ENCODE measurements at regions not wholly inside any gene's neighbourhood (a gene's known extent, or its start where the extent isn't known, plus 50 kb on each side); places are given as distances from the start of the nearest gene placed in this dataset.

DNA sequence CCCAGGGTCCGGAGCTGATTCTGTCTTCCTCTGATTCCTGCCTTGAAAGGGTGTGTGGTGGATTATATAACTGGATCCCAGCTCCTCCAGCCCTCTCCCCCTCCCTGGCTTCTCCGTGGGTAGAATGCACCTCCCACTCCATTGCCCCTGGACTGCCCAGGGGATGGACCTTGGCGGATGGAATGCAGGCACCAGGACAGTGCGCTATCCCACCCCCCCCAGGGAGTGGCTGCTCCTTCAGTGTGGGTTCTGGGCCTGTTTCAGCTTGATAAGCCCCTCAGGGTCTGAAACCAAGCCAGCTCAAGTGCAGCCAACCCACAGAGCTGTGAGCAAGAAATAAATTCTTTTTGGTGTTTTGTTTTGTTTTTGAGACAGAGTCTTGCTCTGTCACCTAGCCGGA, 112.4 kb upstream of the TMEM132D start:
- no peak for DNase-seq (ENCODE audit: low spot score)
- Histone ChIP-seq H3K4me3 (ENCODE audit: low read depth, low read length, poor library complexity, severe bottlenecking) (no peak overlapping the region), H3K36me3 (ENCODE audit: insufficient read depth, low read length, poor library complexity, severe bottlenecking) (no peaks in the 10 kb centered on the region), H3K27me3 (replicated peaks; ENCODE audit: insufficient read depth, low read depth, low read length, poor library complexity) (peaks cover 58% of the 10 kb centered on the region), H3K27ac (ENCODE audit: low read depth, low read length, poor library complexity, severe bottlenecking) (no peak overlapping the region), H3K9me3 (ENCODE audit: low read depth, low read length, poor library complexity, severe bottlenecking) (no peaks in the 10 kb centered on the region), H3K4me1 (ENCODE audit: insufficient read depth, low read length, poor library complexity, severe bottlenecking) (no peaks in the 10 kb centered on the region)
- TF ChIP-seq, protein P1, sequence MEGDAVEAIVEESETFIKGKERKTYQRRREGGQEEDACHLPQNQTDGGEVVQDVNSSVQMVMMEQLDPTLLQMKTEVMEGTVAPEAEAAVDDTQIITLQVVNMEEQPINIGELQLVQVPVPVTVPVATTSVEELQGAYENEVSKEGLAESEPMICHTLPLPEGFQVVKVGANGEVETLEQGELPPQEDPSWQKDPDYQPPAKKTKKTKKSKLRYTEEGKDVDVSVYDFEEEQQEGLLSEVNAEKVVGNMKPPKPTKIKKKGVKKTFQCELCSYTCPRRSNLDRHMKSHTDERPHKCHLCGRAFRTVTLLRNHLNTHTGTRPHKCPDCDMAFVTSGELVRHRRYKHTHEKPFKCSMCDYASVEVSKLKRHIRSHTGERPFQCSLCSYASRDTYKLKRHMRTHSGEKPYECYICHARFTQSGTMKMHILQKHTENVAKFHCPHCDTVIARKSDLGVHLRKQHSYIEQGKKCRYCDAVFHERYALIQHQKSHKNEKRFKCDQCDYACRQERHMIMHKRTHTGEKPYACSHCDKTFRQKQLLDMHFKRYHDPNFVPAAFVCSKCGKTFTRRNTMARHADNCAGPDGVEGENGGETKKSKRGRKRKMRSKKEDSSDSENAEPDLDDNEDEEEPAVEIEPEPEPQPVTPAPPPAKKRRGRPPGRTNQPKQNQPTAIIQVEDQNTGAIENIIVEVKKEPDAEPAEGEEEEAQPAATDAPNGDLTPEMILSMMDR (conservative IDR thresholded peaks at IDR 0.05; ENCODE audit: low read depth, low read length), result no peak
- no peak for TF ChIP-seq EZH2 (IDR thresholded peaks at IDR 0.05; ENCODE audit: borderline replicate concordance, low read depth, low read length, poor library complexity, severe bottlenecking)
- ChIA-PET CTCF (no interaction called here), POLR2A (ENCODE audit: low non-redundant PET) (no interaction called here)
- intact Hi-C loops (cut with micrococcal nuclease; ENCODE audit: unreplicated experiment), result loop anchor here (10.0 kb wide), 1 partner anchor 1231 kb away; no protein-coding TSS in a partner anchor
- BruUV-seq (replicated peaks), result no TSS peak

- Histone ChIP-seq H3K36me3 (ENCODE audit: insufficient read depth, low read length, poor library complexity, severe bottlenecking) (no peaks in the 10 kb centered on the region), H3K27me3 (replicated peaks; ENCODE audit: insufficient read depth, low read depth, low read length, poor library complexity) (peaks cover 53% of the 10 kb centered on the region), H3K27ac (ENCODE audit: low read depth, low read length, poor library complexity, severe bottlenecking) (no peak overlapping the region), H3K9me3 (ENCODE audit: low read depth, low read length, poor library complexity, severe bottlenecking) (no peaks in the 10 kb centered on the region), H3K4me3 (ENCODE audit: low read depth, low read length, poor library complexity, severe bottlenecking) (no peak overlapping the region), H3K4me1 (ENCODE audit: insufficient read depth, low read length, poor library complexity, severe bottlenecking) (no peaks in the 10 kb centered on the region)
- DNase-seq (ENCODE audit: low spot score), result no peak
- POLR2A ChIA-PET (ENCODE audit: low non-redundant PET), result no interaction called here
- no TSS peak for BruUV-seq (replicated peaks)
- intact Hi-C loops (cut with micrococcal nuclease; ENCODE audit: unreplicated experiment), result loop anchor here (10.0 kb wide), 1 partner anchor 1232 kb away; no protein-coding TSS in a partner anchor
- TF ChIP-seq, protein P1 (conservative IDR thresholded peaks at IDR 0.05; ENCODE audit: low read depth, low read length), result no peak
- TF ChIP-seq EZH2 (IDR thresholded peaks at IDR 0.05; ENCODE audit: borderline replicate concordance, low read depth, low read length, poor library complexity, severe bottlenecking), result no peak
- CTCF ChIA-PET, result no interaction called here
Observed at GRCh38 chr12:130016986-130017385, 113.2 kb upstream of the TMEM132D start.

DNA sequence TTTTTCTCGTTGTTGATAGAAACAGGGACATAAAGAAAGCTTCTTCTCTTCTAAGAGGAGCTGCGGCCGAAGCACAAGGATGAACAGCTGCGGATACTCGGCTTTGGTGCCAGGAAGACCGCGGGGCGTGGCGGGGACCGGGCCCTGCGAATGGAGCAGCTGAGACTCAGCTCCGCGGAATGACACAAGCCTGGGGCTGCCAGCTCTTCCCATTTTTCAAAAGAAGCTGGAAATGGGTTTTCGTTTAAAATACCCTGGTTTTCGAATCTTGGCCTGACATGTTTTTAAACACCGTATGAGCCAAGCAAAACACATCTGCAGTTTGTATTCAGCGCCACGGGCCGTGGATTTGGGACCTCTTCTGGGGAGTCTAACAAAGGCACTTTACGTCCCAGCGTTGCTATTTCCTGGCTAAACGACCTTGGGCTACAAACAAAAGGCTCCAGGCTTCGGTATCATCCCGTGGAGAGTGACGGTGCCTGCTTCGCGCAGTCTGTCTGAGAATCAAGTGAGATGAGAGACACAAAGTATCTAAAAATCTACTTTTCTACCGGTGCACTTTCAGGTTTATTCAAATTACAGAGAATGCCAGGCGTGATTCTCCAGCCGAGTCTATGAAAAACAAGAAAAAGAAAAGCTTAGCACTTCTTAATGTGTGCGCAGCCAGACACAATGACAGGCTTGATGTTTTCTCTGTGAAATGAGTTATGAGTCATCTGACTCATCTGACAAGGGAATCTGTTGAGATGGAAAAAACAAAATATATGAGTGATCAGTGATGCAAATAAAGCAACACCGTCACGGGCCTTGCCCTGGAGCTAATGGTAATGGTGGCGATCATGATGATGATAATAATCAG, 114.0 kb upstream of the TMEM132D start:
- no peak overlapping the region for H3K4me3 ChIP-seq (ENCODE audit: low read depth, low read length, poor library complexity, severe bottlenecking)
- DNase-seq (ENCODE audit: low spot score), result no peak
- H3K4me1 ChIP-seq (ENCODE audit: insufficient read depth, low read length, poor library complexity, severe bottlenecking), result no peaks in the 10 kb centered on the region
- ChIA-PET CTCF (no interaction called here), POLR2A (ENCODE audit: low non-redundant PET) (no interaction called here)
- TF ChIP-seq, protein P1 (conservative IDR thresholded peaks at IDR 0.05; ENCODE audit: low read depth, low read length), result no peak
- no peak for TF ChIP-seq EZH2 (IDR thresholded peaks at IDR 0.05; ENCODE audit: borderline replicate concordance, low read depth, low read length, poor library complexity, severe bottlenecking)
- no peaks in the 10 kb centered on the region for H3K36me3 ChIP-seq (ENCODE audit: insufficient read depth, low read length, poor library complexity, severe bottlenecking)
- H3K27me3 ChIP-seq (replicated peaks; ENCODE audit: insufficient read depth, low read depth, low read length, poor library complexity), result peaks cover 53% of the 10 kb centered on the region
- no peak overlapping the region for H3K27ac ChIP-seq (ENCODE audit: low read depth, low read length, poor library complexity, severe bottlenecking)
- intact Hi-C loops (cut with micrococcal nuclease; ENCODE audit: unreplicated experiment), result loop anchor here (10.0 kb wide), 1 partner anchor 1233 kb away; no protein-coding TSS in a partner anchor
- H3K9me3 ChIP-seq (ENCODE audit: low read depth, low read length, poor library complexity, severe bottlenecking), result no peaks in the 10 kb centered on the region
- BruUV-seq (replicated peaks), result no TSS peak

Data from A673 (cell line).